ENCODE measurements at regions not wholly inside any gene's neighbourhood (a gene's known extent, or its start where the extent isn't known, plus 50 kb on each side); places are given as distances from the start of the nearest gene placed in this dataset.
A peak's percentile ranks its signal among the peaks of the same experiment; 100 is the strongest.

- TF ChIP-seq USF2 (IDR thresholded peaks at IDR 0.05; ENCODE audit: low read depth, low read length) = no peak
- TF ChIP-seq CTCF (conservative IDR thresholded peaks at IDR 0.05; ENCODE audit: low read depth, low read length) = 0 out of 2 replicates have a peak, but pooled peaks have one; percentile 1
- H3K36me3 ChIP-seq (ENCODE audit: control insufficient read depth, insufficient read depth, low read length) = no peaks in the 10 kb centered on the region
- H2AK5ac ChIP-seq (ENCODE audit: low read depth, low read length) = no peak overlapping the region
- H3K9me3 ChIP-seq (ENCODE audit: control insufficient read depth, insufficient read depth, low read length) = 0 out of 2 replicates have a peak, but pooled peaks cover 2% of the 10 kb centered on the region
- no peaks in the 10 kb centered on the region for H3K79me1 ChIP-seq (ENCODE audit: low read depth in 1 of 2, low read length in 2 of 2)
- H3K27me3 ChIP-seq (ENCODE audit: control insufficient read depth, insufficient read depth, low read length) = no peaks in the 10 kb centered on the region
- no peak overlapping the region for H2AFZ ChIP-seq (replicated peaks; ENCODE audit: low read length, poor library complexity)
- WGBS, 2 experiments (ENCODE audit: extremely low coverage in 2 of 2, insufficient read length in 1 of 2) = no CpG with 5 or more reads among the region's 1 CpG
- no peak overlapping the region for H4K91ac ChIP-seq (ENCODE audit: insufficient read depth, low read depth, low read length)
- no peak overlapping the region for H3K4me2 ChIP-seq (ENCODE audit: low read depth, low read length)
- H3K4me3 ChIP-seq (ENCODE audit: insufficient read depth, low read depth, low read length) = no peak overlapping the region
- no peaks in the 10 kb centered on the region for H3K9me1 ChIP-seq (ENCODE audit: insufficient read depth, low read length)
- no peak overlapping the region for H2BK15ac ChIP-seq (ENCODE audit: low read depth, low read length)
- no peak overlapping the region for H3K23ac ChIP-seq (ENCODE audit: low read depth, low read length)
- no peaks in the 10 kb centered on the region for H4K20me1 ChIP-seq (ENCODE audit: insufficient read depth, low read length)
- H4K5ac ChIP-seq (ENCODE audit: low read depth, low read length) = no peak overlapping the region
- in situ Hi-C loops (cut with MboI; ENCODE audit: low sequenced_read_pairs) (no loop called here), intact Hi-C loops (cut with micrococcal nuclease) (no loop called here), dilution Hi-C loops (cut with HindIII; ENCODE audit: low sequenced_read_pairs, unreplicated experiment) (no loop called here)
- no peak overlapping the region for H3K14ac ChIP-seq (replicated peaks; ENCODE audit: low read depth, low read length)
- no peak overlapping the region for H3K4ac ChIP-seq (ENCODE audit: low read depth, low read length)
- CTCF ChIA-PET = no interaction called here
- no peak overlapping the region for H2AK9ac ChIP-seq (replicated peaks; ENCODE audit: low read depth, low read length, poor library complexity)
- DNase-seq = no peak
- no peak overlapping the region for H4K8ac ChIP-seq (ENCODE audit: low read depth in 2 of 2, low read length in 2 of 2)
- no peak overlapping the region for H3K18ac ChIP-seq (ENCODE audit: low read depth, low read length)
- no TSS peak for BruUV-seq (replicated peaks)
- H3K4me1 ChIP-seq (ENCODE audit: control insufficient read depth, insufficient read depth, low read length) = no peaks in the 10 kb centered on the region
- ATAC-seq (ENCODE audit: low read depth) = no peak
- no peak overlapping the region for H3K27ac ChIP-seq (ENCODE audit: insufficient read depth, low read length)
- POLR2A ChIA-PET (ENCODE audit: unreplicated experiment) = no interaction called here
- no peak overlapping the region for H2BK120ac ChIP-seq (ENCODE audit: low read depth, low read length)
- H2BK5ac ChIP-seq (ENCODE audit: low read depth, low read length, poor library complexity, severe bottlenecking) = no peak overlapping the region
- H2BK20ac ChIP-seq (ENCODE audit: low read depth, low read length) = no peak overlapping the region
- H3K56ac ChIP-seq (ENCODE audit: extremely low read depth, insufficient read depth, low read length) = no peak overlapping the region
- H3K9ac ChIP-seq (ENCODE audit: low read depth, low read length) = no peak overlapping the region
Measured at GRCh38 chr1:164953098-164953497, 394.1 kb downstream of the PBX1 start.

Measured in IMR-90 (cell line).